OCI-LY3 (cell line): ENCODE measurements at regions not wholly inside any gene's neighbourhood (a gene's known extent, or its start where the extent isn't known, plus 50 kb on each side); places are given as distances from the start of the nearest gene placed in this dataset.

Experiments used
- H2AFZ ChIP-seq: fragments of 200-600, 300-600 bp; shearing (Covaris generic); 2 replicates; pipeline ENCODE4 v1.6.0; 2014; ENCODE audit warnings: antibody characterized with exemption, low read depth, low read length
- H3K27ac ChIP-seq: fragments of 200-600, 300-600 bp; sonication (generic); 2 replicates; pipeline ENCODE4 v1.5.1; 2014; ENCODE audit warnings: mild to moderate bottlenecking, low read length, moderate library complexity, mixed read lengths
- H3K27me3 ChIP-seq: fragments of 200-600, 300-600 bp; sonication (generic); 2 replicates; pipeline ENCODE4 v1.6.1; 2014; ENCODE audit warnings: low read depth, low read length, mixed read lengths
- H3K36me3 ChIP-seq: fragments of 200-600, 300-600 bp; sonication (generic); replicated peaks from 2 replicates; pipeline ENCODE3; 2014; ENCODE audit warnings: low read depth, low read length, mixed read lengths
- H3K4me1 ChIP-seq: fragments of 300-600, 200-600 bp; sonication (generic); 2 replicates; pipeline ENCODE4 v1.6.1; 2014; ENCODE audit warnings: low read length, mixed read lengths
- H3K4me2 ChIP-seq: fragments of 200-600, 300-600 bp; sonication (generic); 2 replicates; pipeline ENCODE4 v1.6.1; 2014; ENCODE audit warnings: low read length, mixed read lengths
- H3K4me3 ChIP-seq: fragments of 300-600, 200-600 bp; sonication (generic); 2 replicates; pipeline ENCODE4 v1.5.1; 2014; ENCODE audit warnings: antibody characterized with exemption, mild to moderate bottlenecking, low read length, moderate library complexity
- H3K79me2 ChIP-seq: fragments of 300-600, 200-600 bp; shearing (Covaris generic); 2 replicates; pipeline ENCODE4 v1.6.1; 2014; ENCODE audit warnings: mild to moderate bottlenecking, low read length, mixed read lengths
- H3K9ac ChIP-seq: fragments of 300-600, 200-600 bp; shearing (Covaris generic); 2 replicates; pipeline ENCODE4 v1.6.0; 2014; ENCODE audit warnings: mild to moderate bottlenecking, low read length, moderate library complexity
- H3K9me3 ChIP-seq: fragments of 200-600, 300-600 bp; shearing (Covaris generic); 2 replicates; pipeline ENCODE4 v1.6.1; 2014; ENCODE audit warnings: low read length, mixed read lengths; ENCODE audit not compliant: insufficient read depth
- H4K20me1 ChIP-seq: fragments of 200-600, 300-600 bp; sonication (generic); 2 replicates; pipeline ENCODE4 v1.6.1; 2016; ENCODE audit warnings: low read length, mixed read lengths; ENCODE audit not compliant: insufficient read depth
- EZH2phosphoT487 ChIP-seq: fragments of 200-600 bp; shearing (Covaris generic); IDR thresholded peaks from 2 replicates; pipeline ENCODE4 v1.6.1; 2018; ENCODE audit warnings: antibody characterized with exemption, mixed run types, low read depth
- TF ChIP-seq, protein P1 (sequence below): fragments of 200-600, 300-600 bp; sonication (generic); IDR thresholded peaks from 2 replicates; pipeline ENCODE4 v1.5.1; 2014; ENCODE audit warnings: antibody characterized with exemption, low read length, low read depth

- Histone ChIP-seq H3K4me1 (no peaks in the 10 kb centered on the region), H3K4me3 (no peak overlapping the region), H3K9me3 (no peaks in the 10 kb centered on the region), H3K27ac (no peak overlapping the region), H3K79me2 (no peaks in the 10 kb centered on the region), H3K27me3 (peaks cover 9% of the 10 kb centered on the region; the same call in 1 of the 2 replicates), H2AFZ (no peak overlapping the region), H3K4me2 (no peak overlapping the region), H3K9ac (no peak overlapping the region), H3K36me3 (no peaks in the 10 kb centered on the region), H4K20me1 (no peaks in the 10 kb centered on the region)
- TF ChIP-seq, protein P1, sequence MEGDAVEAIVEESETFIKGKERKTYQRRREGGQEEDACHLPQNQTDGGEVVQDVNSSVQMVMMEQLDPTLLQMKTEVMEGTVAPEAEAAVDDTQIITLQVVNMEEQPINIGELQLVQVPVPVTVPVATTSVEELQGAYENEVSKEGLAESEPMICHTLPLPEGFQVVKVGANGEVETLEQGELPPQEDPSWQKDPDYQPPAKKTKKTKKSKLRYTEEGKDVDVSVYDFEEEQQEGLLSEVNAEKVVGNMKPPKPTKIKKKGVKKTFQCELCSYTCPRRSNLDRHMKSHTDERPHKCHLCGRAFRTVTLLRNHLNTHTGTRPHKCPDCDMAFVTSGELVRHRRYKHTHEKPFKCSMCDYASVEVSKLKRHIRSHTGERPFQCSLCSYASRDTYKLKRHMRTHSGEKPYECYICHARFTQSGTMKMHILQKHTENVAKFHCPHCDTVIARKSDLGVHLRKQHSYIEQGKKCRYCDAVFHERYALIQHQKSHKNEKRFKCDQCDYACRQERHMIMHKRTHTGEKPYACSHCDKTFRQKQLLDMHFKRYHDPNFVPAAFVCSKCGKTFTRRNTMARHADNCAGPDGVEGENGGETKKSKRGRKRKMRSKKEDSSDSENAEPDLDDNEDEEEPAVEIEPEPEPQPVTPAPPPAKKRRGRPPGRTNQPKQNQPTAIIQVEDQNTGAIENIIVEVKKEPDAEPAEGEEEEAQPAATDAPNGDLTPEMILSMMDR: no peak
- no peak for TF ChIP-seq EZH2phosphoT487
These were observed 121.0 kb upstream of the ZMIZ1 start for GRCh38 chr10:78947733-78948132.

DNA sequence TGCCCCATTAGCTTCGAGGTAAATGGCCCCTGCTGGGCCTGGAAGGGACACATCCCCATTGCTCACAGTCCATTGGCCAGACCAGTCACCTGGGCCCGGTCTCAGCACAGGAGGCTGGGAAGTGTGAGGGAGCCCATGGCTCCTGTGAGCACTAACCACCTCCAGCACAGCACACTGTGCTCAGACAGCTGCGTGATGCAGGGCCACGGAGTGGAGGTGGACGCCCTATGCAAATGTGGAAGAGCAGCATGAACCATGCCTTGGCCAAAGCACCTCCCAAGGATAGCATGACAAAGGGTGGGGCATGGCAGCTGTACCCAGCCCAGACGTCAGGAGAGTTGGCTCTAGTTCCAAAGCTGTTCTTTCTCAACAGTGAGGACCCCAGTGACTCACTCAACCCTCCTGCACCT lies 120.1 kb upstream of the ZMIZ1 start:
- Histone ChIP-seq H3K4me2 (no peak overlapping the region), H3K27me3 (peaks cover 6% of the 10 kb centered on the region; the same call in 1 of the 2 replicates), H3K9ac (no peak overlapping the region), H3K79me2 (no peaks in the 10 kb centered on the region), H3K4me3 (no peak overlapping the region), H3K27ac (no peak overlapping the region), H4K20me1 (no peaks in the 10 kb centered on the region), H3K9me3 (no peaks in the 10 kb centered on the region), H2AFZ (no peak overlapping the region), H3K4me1 (no peaks in the 10 kb centered on the region), H3K36me3 (no peaks in the 10 kb centered on the region)
- TF ChIP-seq, protein P1: no peak
- no peak for TF ChIP-seq EZH2phosphoT487

DNA sequence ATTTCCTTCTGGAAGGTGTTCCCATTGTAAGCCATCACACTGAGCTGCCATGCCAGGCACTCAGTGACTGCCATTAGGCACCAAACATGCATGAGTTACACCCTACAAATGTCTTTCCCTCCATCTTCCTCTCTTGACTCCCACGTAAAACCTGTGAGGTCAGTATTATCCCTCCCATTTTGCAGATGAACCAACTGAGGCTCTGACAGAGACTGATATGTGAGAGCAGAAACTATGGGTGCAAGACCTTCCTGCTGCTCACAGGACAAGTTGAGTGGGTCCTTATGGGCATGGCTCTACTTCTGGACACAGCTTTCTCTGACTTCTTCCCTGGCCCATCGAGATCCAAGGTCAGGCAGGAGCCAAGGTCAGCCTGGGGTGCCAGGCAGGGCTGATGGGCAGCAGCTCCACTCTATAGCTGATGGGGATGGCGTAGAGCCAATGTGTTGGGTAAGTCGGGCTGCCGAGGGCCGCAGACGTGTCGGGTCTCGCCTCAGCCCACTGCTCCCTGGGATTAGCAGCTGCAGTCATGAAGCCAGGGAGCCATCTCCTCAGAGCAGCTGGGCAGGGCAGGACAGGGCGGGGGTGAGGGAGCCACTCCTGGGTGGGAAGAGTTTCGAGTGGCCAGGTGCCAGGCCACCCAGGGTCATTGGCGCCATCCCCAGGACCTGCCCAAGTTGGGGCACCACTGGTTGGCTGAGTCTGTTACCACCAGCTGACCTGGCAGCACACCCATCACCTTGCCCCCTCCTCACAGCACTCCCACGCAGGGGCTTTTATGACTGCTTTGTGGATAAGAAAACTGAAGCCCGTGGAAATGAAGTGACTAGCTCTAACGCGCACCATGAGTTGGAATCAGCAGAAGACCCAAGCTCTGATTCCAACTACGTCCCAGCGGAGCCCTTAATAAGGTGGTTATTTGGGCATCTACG lies 117.8 kb upstream of the ZMIZ1 start:
- Histone ChIP-seq H3K4me3 (no peak overlapping the region), H3K9ac (no peak overlapping the region), H3K27me3 (no peaks in the 10 kb centered on the region), H3K9me3 (no peaks in the 10 kb centered on the region), H3K4me2 (no peak overlapping the region), H3K27ac (no peak overlapping the region), H3K36me3 (no peaks in the 10 kb centered on the region), H3K4me1 (no peaks in the 10 kb centered on the region), H2AFZ (no peak overlapping the region), H3K79me2 (no peaks in the 10 kb centered on the region), H4K20me1 (no peaks in the 10 kb centered on the region)
- TF ChIP-seq, protein P1: no peak
- no peak for TF ChIP-seq EZH2phosphoT487

GRCh38 chr10:78952030-78952429 lies 116.7 kb upstream of the ZMIZ1 start:
- Histone ChIP-seq H3K4me3 (no peak overlapping the region), H2AFZ (no peak overlapping the region), H3K27me3 (no peaks in the 10 kb centered on the region), H3K4me2 (no peak overlapping the region), H3K9ac (no peak overlapping the region), H3K79me2 (no peaks in the 10 kb centered on the region), H3K9me3 (no peaks in the 10 kb centered on the region), H3K27ac (no peak overlapping the region), H4K20me1 (no peaks in the 10 kb centered on the region), H3K36me3 (no peaks in the 10 kb centered on the region), H3K4me1 (no peaks in the 10 kb centered on the region)
- TF ChIP-seq, protein P1: no peak
- TF ChIP-seq EZH2phosphoT487: no peak
